Type B pancreatic cell (in vitro differentiated cells): ENCODE measurements at regions not wholly inside any gene's neighbourhood (a gene's known extent, or its start where the extent isn't known, plus 50 kb on each side); places are given as distances from the start of the nearest gene placed in this dataset.
A peak's percentile ranks its signal among the peaks of the same experiment; 100 is the strongest.

Experiments used
- DNase-seq: peaks from one replicate; pipeline ENCODE4 v3.0.0; 2021; ENCODE audit warnings: mixed read lengths; ENCODE audit not compliant: unreplicated experiment; ENCODE audit errors: extremely low spot score
- H3K27ac Mint-ChIP-seq: 2 replicates; pipeline ENCODE4 v1.8.0; 2021; ENCODE audit warnings: mild to moderate bottlenecking, mixed read lengths
- H3K27me3 Mint-ChIP-seq: 2 replicates; pipeline ENCODE4 v1.8.0; 2021; ENCODE audit warnings: mixed read lengths
- H3K36me3 Mint-ChIP-seq: 2 replicates; pipeline ENCODE4 v1.8.0; 2021; ENCODE audit warnings: mixed read lengths
- H3K4me1 Mint-ChIP-seq: one replicate; pipeline ENCODE4 v1.8.0; 2021; ENCODE audit warnings: mixed read lengths; ENCODE audit not compliant: unreplicated experiment
- H3K4me3 Mint-ChIP-seq: 2 replicates; pipeline ENCODE4 v1.8.0; 2021; ENCODE audit warnings: mild to moderate bottlenecking, mixed read lengths
- H3K9me3 Mint-ChIP-seq: 2 replicates; pipeline ENCODE4 v1.8.0; 2021; ENCODE audit warnings: mixed read lengths
- TF ChIP-seq, protein P1 (sequence below): fragments of 200-600 bp; sonication (generic); conservative IDR thresholded peaks from 2 replicates; pipeline ENCODE4 v1.5.0; 2021; ENCODE audit warnings: antibody characterized with exemption, mild to moderate bottlenecking

GRCh38 chr13:33723772-33724435, 94.0 kb upstream of the RFC3 start:
- no peak overlapping the region for H3K4me3 Mint-ChIP-seq
- DNase-seq, result no peak
- TF ChIP-seq, protein P1, sequence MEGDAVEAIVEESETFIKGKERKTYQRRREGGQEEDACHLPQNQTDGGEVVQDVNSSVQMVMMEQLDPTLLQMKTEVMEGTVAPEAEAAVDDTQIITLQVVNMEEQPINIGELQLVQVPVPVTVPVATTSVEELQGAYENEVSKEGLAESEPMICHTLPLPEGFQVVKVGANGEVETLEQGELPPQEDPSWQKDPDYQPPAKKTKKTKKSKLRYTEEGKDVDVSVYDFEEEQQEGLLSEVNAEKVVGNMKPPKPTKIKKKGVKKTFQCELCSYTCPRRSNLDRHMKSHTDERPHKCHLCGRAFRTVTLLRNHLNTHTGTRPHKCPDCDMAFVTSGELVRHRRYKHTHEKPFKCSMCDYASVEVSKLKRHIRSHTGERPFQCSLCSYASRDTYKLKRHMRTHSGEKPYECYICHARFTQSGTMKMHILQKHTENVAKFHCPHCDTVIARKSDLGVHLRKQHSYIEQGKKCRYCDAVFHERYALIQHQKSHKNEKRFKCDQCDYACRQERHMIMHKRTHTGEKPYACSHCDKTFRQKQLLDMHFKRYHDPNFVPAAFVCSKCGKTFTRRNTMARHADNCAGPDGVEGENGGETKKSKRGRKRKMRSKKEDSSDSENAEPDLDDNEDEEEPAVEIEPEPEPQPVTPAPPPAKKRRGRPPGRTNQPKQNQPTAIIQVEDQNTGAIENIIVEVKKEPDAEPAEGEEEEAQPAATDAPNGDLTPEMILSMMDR, result peak; percentile 85
- H3K36me3 Mint-ChIP-seq, result no peaks in the 10 kb centered on the region
- peaks cover 9% of the 10 kb centered on the region for H3K9me3 Mint-ChIP-seq
- H3K27ac Mint-ChIP-seq, result no peak overlapping the region
- H3K27me3 Mint-ChIP-seq, result no peaks in the 10 kb centered on the region
- peaks cover 8% of the 10 kb centered on the region for H3K4me1 Mint-ChIP-seq

GRCh38 chr13:33725340-33725739, 92.6 kb upstream of the RFC3 start:
- Mint-ChIP-seq H3K27ac (no peak overlapping the region), H3K27me3 (no peaks in the 10 kb centered on the region), H3K4me3 (no peak overlapping the region), H3K36me3 (no peaks in the 10 kb centered on the region), H3K4me1 (peaks cover 8% of the 10 kb centered on the region), H3K9me3 (peaks cover 7% of the 10 kb centered on the region)
- DNase-seq, result no peak
- TF ChIP-seq, protein P1, result no peak

DNA sequence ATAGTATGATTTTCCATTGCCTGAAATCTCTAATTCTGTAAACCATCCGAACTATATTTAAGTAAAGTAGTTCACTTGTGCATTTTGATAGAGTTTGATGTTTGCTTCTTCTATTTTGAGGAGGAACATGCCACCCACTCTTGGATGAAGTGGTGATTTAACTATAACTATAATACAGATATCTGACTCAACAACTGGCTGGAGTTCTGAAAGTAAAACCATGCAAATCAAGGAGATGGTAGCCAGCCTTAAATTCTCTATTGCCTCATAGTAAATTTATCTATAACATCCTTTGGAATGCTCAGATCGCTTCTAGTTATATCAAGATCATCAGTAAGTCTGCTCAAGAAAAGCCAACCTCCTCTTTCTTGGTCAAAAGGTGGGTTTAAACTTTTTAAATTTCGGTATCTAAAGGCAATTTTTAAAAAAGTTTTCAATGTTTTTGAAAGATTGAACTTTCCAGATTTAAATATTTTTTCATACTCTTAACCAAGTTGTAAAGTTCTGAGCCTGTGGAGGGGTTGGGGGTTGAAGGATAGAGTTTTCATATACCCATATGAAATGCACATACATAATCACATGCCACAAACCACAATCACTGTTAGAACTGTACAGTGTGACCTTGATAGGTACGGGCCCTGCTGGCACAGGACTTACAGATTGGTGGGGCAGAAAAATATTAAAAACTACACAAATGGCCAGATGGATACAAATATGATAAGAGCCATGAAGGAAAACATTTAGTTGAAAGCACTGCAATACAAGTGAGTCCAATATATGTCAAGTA, 90.5 kb upstream of the RFC3 start:
- Mint-ChIP-seq H3K4me3 (no peak overlapping the region), H3K27ac (no peak overlapping the region), H3K4me1 (peaks cover 8% of the 10 kb centered on the region), H3K27me3 (no peaks in the 10 kb centered on the region), H3K9me3 (peaks cover 6% of the 10 kb centered on the region), H3K36me3 (no peaks in the 10 kb centered on the region)
- no peak for DNase-seq
- TF ChIP-seq, protein P1, result no peak

GRCh38 chr13:33728271-33729037, 89.5 kb upstream of the RFC3 start:
- H3K4me1 Mint-ChIP-seq, result peaks cover 5% of the 10 kb centered on the region
- no peaks in the 10 kb centered on the region for H3K36me3 Mint-ChIP-seq
- no peak overlapping the region for H3K27ac Mint-ChIP-seq
- H3K9me3 Mint-ChIP-seq, result peaks cover 6% of the 10 kb centered on the region
- no peaks in the 10 kb centered on the region for H3K27me3 Mint-ChIP-seq
- TF ChIP-seq, protein P1, result no peak
- no peak overlapping the region for H3K4me3 Mint-ChIP-seq
- no peak for DNase-seq

- TF ChIP-seq, protein P1, result no peak
- no peaks in the 10 kb centered on the region for H3K36me3 Mint-ChIP-seq
- no peaks in the 10 kb centered on the region for H3K4me1 Mint-ChIP-seq
- H3K4me3 Mint-ChIP-seq, result no peak overlapping the region
- DNase-seq, result no peak
- H3K27me3 Mint-ChIP-seq, result no peaks in the 10 kb centered on the region
- no peak overlapping the region for H3K27ac Mint-ChIP-seq
- H3K9me3 Mint-ChIP-seq, result peaks cover 6% of the 10 kb centered on the region
Measured at GRCh38 chr13:33730147-33730546, 87.8 kb upstream of the RFC3 start.
